ENCODE measurements at regions not wholly inside any gene's neighbourhood (a gene's known extent, or its start where the extent isn't known, plus 50 kb on each side); places are given as distances from the start of the nearest gene placed in this dataset.

DNA sequence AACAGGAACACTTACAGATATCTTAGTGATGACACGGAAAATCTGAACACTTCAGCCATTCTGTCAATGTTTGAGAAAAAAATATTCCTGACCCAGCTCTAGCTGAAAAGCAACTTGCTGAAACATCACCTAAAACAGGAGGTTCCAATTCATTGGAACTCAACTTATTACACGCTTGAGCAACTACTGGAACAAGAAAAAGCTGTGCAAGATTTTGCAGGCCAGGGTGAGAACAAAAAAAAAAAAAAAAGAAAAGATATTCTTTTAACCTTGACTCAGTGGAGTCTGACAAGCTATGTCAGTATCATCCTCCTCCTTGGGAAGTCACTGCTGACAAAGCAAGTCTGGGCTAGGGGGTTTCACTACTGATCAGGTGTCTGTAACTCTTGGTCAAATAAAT lies 351.0 kb downstream of the SS18 start:
- 94% methylated on average over 2 of the region's 2 CpGs for WGBS (ENCODE audit: low lambda C conversion rate, missing lambda C conversion rate)
- no peak overlapping the region for H2AFZ ChIP-seq
- peaks cover 10% of the 10 kb centered on the region for H3K27me3 ChIP-seq
- H4K20me1 ChIP-seq (ENCODE audit: insufficient read depth, poor library complexity, severe bottlenecking) = no peaks in the 10 kb centered on the region
- H3K4me3 ChIP-seq = no peak overlapping the region
- no peak for DNase-seq (ENCODE audit: low spot score)
- no peaks in the 10 kb centered on the region for H3K9me3 ChIP-seq (ENCODE audit: low read depth)
- no peaks in the 10 kb centered on the region for H3K79me2 ChIP-seq
- no peaks in the 10 kb centered on the region for H3K9me2 ChIP-seq (replicated peaks; ENCODE audit: insufficient read depth)
- no peaks in the 10 kb centered on the region for H3K36me3 ChIP-seq (replicated peaks; ENCODE audit: insufficient read depth, low read depth)
- H3K4me2 ChIP-seq = no peak overlapping the region
- no peak for TF ChIP-seq EZH2 (IDR thresholded peaks at IDR 0.05; ENCODE audit: borderline replicate concordance)
- TF ChIP-seq, protein P1, sequence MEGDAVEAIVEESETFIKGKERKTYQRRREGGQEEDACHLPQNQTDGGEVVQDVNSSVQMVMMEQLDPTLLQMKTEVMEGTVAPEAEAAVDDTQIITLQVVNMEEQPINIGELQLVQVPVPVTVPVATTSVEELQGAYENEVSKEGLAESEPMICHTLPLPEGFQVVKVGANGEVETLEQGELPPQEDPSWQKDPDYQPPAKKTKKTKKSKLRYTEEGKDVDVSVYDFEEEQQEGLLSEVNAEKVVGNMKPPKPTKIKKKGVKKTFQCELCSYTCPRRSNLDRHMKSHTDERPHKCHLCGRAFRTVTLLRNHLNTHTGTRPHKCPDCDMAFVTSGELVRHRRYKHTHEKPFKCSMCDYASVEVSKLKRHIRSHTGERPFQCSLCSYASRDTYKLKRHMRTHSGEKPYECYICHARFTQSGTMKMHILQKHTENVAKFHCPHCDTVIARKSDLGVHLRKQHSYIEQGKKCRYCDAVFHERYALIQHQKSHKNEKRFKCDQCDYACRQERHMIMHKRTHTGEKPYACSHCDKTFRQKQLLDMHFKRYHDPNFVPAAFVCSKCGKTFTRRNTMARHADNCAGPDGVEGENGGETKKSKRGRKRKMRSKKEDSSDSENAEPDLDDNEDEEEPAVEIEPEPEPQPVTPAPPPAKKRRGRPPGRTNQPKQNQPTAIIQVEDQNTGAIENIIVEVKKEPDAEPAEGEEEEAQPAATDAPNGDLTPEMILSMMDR (IDR thresholded peaks at IDR 0.05; ENCODE audit: poor library complexity) = no peak
- no peak for TF ChIP-seq EZH2phosphoT487 (IDR thresholded peaks at IDR 0.05; ENCODE audit: low read depth, severe bottlenecking, unreplicated experiment)
- H3K27ac ChIP-seq = no peak overlapping the region
- no peaks in the 10 kb centered on the region for H3K4me1 ChIP-seq (ENCODE audit: insufficient read depth)

DNA sequence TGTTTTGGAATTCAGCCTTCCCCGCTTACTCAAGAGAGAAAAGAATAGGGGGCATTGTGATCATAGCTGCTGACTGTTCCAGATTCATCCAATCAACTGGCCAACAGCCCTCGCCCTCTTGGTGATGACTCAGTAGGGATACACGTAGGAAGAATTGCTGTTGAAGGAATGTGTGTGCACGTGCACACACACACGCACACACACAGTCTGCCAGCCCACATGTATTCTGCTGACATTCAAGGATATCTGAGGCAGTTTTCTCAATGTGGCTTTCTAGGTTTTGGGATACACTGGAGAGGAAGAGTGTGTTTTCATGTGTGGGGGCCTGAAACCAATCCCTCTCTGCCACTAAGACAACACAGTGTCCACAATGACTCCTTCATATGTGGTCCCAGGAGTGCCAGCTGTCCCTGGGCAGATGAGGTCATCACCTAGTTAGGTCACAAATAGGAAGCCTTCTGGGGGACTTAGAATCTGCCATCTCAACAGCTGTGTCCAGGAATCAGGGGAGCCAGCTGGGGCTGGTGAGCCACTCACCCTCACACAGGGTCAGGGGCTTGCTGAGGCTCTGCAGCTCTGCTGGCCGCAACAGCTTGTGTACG lies 352.6 kb downstream of the SS18 start:
- 75% methylated on average over 7 of the region's 7 CpGs for WGBS (ENCODE audit: low lambda C conversion rate, missing lambda C conversion rate)
- no peaks in the 10 kb centered on the region for H3K9me3 ChIP-seq (ENCODE audit: low read depth)
- no peak overlapping the region for H3K4me2 ChIP-seq
- TF ChIP-seq EZH2phosphoT487 (IDR thresholded peaks at IDR 0.05; ENCODE audit: low read depth, severe bottlenecking, unreplicated experiment) (no peak), EZH2 (IDR thresholded peaks at IDR 0.05; ENCODE audit: borderline replicate concordance) (no peak)
- TF ChIP-seq, protein P1 (IDR thresholded peaks at IDR 0.05; ENCODE audit: poor library complexity) = no peak
- no peak overlapping the region for H2AFZ ChIP-seq
- H3K9me2 ChIP-seq (replicated peaks; ENCODE audit: insufficient read depth) = no peaks in the 10 kb centered on the region
- peak; percentile 21 for DNase-seq (ENCODE audit: low spot score)
- H3K27ac ChIP-seq = no peak overlapping the region
- no peak overlapping the region for H3K4me3 ChIP-seq
- H3K36me3 ChIP-seq (replicated peaks; ENCODE audit: insufficient read depth, low read depth) = no peaks in the 10 kb centered on the region
- H3K4me1 ChIP-seq (ENCODE audit: insufficient read depth) = no peaks in the 10 kb centered on the region
- H4K20me1 ChIP-seq (ENCODE audit: insufficient read depth, poor library complexity, severe bottlenecking) = no peaks in the 10 kb centered on the region
- no peaks in the 10 kb centered on the region for H3K79me2 ChIP-seq
- peaks cover 12% of the 10 kb centered on the region for H3K27me3 ChIP-seq

DNA sequence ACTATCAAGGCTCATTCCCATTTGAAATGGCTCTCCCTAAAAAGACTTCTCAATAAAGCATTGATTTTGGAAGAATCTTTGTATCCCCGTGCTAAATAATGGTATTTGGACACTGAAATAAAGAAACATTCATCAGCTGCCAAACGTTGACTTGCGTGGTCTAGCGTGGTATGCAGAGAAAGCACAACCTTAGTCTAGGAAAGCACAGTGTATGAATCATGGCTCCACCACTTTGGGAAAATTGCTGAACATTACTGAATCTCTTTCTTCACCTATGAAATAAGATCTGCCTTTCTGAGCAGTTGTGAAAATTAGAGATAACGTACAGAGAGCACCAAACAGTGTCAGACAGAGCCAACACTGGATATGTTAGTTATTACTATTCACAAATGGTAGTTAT lies 353.9 kb downstream of the SS18 start:
- TF ChIP-seq, protein P1 (IDR thresholded peaks at IDR 0.05; ENCODE audit: poor library complexity) = no peak
- TF ChIP-seq EZH2phosphoT487 (IDR thresholded peaks at IDR 0.05; ENCODE audit: low read depth, severe bottlenecking, unreplicated experiment) (no peak), EZH2 (IDR thresholded peaks at IDR 0.05; ENCODE audit: borderline replicate concordance) (no peak)
- Histone ChIP-seq H4K20me1 (ENCODE audit: insufficient read depth, poor library complexity, severe bottlenecking) (no peaks in the 10 kb centered on the region), H3K9me3 (ENCODE audit: low read depth) (no peaks in the 10 kb centered on the region), H3K27ac (no peak overlapping the region), H3K4me1 (ENCODE audit: insufficient read depth) (no peaks in the 10 kb centered on the region), H3K4me3 (no peak overlapping the region), H3K9me2 (replicated peaks; ENCODE audit: insufficient read depth) (no peaks in the 10 kb centered on the region), H3K79me2 (no peaks in the 10 kb centered on the region), H3K36me3 (replicated peaks; ENCODE audit: insufficient read depth, low read depth) (no peaks in the 10 kb centered on the region), H3K4me2 (no peak overlapping the region), H3K27me3 (peaks cover 12% of the 10 kb centered on the region), H2AFZ (no peak overlapping the region)
- no peak for DNase-seq (ENCODE audit: low spot score)
- WGBS (ENCODE audit: low lambda C conversion rate, missing lambda C conversion rate) = 88% methylated on average over 5 of the region's 5 CpGs
